Esophagus muscularis mucosa (tissue), 4 donors: ENCODE measurements at regions not wholly inside any gene's neighbourhood (a gene's known extent, or its start where the extent isn't known, plus 50 kb on each side); places are given as distances from the start of the nearest gene placed in this dataset.

Experiments used
- DNase-seq: peaks from one replicate; pipeline ENCODE4 v3.0.0-alpha.2; 2017; ENCODE audit errors: extremely low spot score
- H3K27ac ChIP-seq, 4 donors: fragments of 200-600 bp; sonication (generic); replicated peaks in 1 of 4; 1 replicate in 3 of 4; 2 replicates in 1 of 4; pipeline ENCODE4 v1.5.1; 2016 to 2019; ENCODE audit warnings: mild to moderate bottlenecking in 1 of 4
- H3K27me3 ChIP-seq, 4 donors: fragments of 200-600 bp; sonication (generic); one replicate each; pipeline versions ENCODE4 v1.5.1 to v1.6.0; 2016 to 2019
- H3K36me3 ChIP-seq, 4 donors: fragments of 200-600 bp; sonication (generic); one replicate each; pipeline ENCODE4 v1.5.1; 2016 to 2019
- H3K4me1 ChIP-seq, 4 donors: fragments of 200-600 bp; sonication (generic); one replicate each; pipeline ENCODE4 v1.5.1; 2016 to 2019
- H3K4me3 ChIP-seq, 4 donors: fragments of 200-600 bp; sonication (generic); 1 replicate in 2 of 4; 2 replicates in 2 of 4; pipeline ENCODE4 v1.5.1; 2016 to 2019; ENCODE audit warnings: mild to moderate bottlenecking in 4 of 4, moderate library complexity in 1 of 4
- H3K9me3 ChIP-seq, 4 donors: fragments of 200-600 bp; sonication (generic); 1 replicate in 3 of 4; 2 replicates in 1 of 4; pipeline ENCODE4 v1.5.1; 2016 to 2019
- CTCF ChIP-seq, 3 experiments: fragments of 200-600 bp in 2 of 3; fragments of 450-650 bp in 1 of 3; sonication (generic) in 2 of 3; IDR thresholded peaks; one replicate each; pipeline ENCODE4 v1.5.1; 2017 to 2019; ENCODE audit warnings: antibody characterized with exemption in 3 of 3, mild to moderate bottlenecking in 2 of 3, moderate library complexity in 1 of 3
- EP300 ChIP-seq: sonication (generic); formaldehyde crosslinking; IDR thresholded peaks from one replicate; pipeline ENCODE4 v1.6.1; 2017; ENCODE audit warnings: antibody characterized with exemption
- POLR2A ChIP-seq: fragments of 450-650 bp; IDR thresholded peaks from one replicate; pipeline ENCODE4 v1.6.1; 2017; ENCODE audit warnings: antibody characterized with exemption, moderate library complexity, mild to moderate bottlenecking, low read depth
- POLR2AphosphoS5 ChIP-seq, 2 donors: sonication (generic); formaldehyde crosslinking; IDR thresholded peaks; one replicate each; pipeline ENCODE4 v1.6.1; 2017; ENCODE audit warnings: antibody characterized with exemption in 2 of 2
- WGBS: methylation state at CpG from one replicate; pipeline ENCODE4 v1.1.5; 2018; 5-methylcytosine and 5-hydroxymethylcytosine counted together
- intact Hi-C: fragments of 100-400 bp; cut with DNase I; formaldehyde crosslinking; loops from one replicate; pipeline ENCODE4 v1.15.1; 2023

GRCh38 chr11:19328586-19329311, 88.0 kb upstream of the E2F8 start:
- Histone ChIP-seq H3K27ac (no peak overlapping the region), H3K27me3 (no peaks in the 10 kb centered on the region), H3K4me1 (no peaks in the 10 kb centered on the region), H3K36me3 (no peaks in the 10 kb centered on the region), H3K9me3 (no peaks in the 10 kb centered on the region), H3K4me3 (no peak overlapping the region)
- intact Hi-C loops, result no loop called here
- 75% methylated on average over 8 of the region's 8 CpGs for WGBS
- DNase-seq, result no peak
- TF ChIP-seq POLR2A, result no peak

GRCh38 chr11:19327280-19327679, 86.5 kb upstream of the E2F8 start:
- intact Hi-C loops, result no loop called here
- H3K4me3 ChIP-seq, result no peak overlapping the region
- H3K4me1 ChIP-seq, result no peaks in the 10 kb centered on the region
- no peaks in the 10 kb centered on the region for H3K9me3 ChIP-seq
- H3K36me3 ChIP-seq, result no peaks in the 10 kb centered on the region
- DNase-seq, result no peak
- H3K27me3 ChIP-seq, result no peaks in the 10 kb centered on the region
- no peak overlapping the region for H3K27ac ChIP-seq
- TF ChIP-seq POLR2AphosphoS5 (IDR thresholded peaks at IDR 0.05), result no peak
- TF ChIP-seq POLR2A, result no peak
- no peak for TF ChIP-seq EP300
- TF ChIP-seq CTCF (IDR thresholded peaks at IDR 0.05), result no peak
- 86% methylated on average over 3 of the region's 3 CpGs for WGBS

GRCh38 chr11:19326499-19326898, 85.8 kb upstream of the E2F8 start:
- intact Hi-C loops, result no loop called here

GRCh38 chr11:19323502-19323901, 82.8 kb upstream of the E2F8 start:
- no peak overlapping the region for H3K27ac ChIP-seq
- no peak for DNase-seq
- H3K27me3 ChIP-seq, result peaks cover 0 to 10% (median 0%) of the 10 kb centered on the region in 4 donors
- intact Hi-C loops, result no loop called here
- H3K4me3 ChIP-seq, result no peak overlapping the region
- H3K36me3 ChIP-seq, result no peaks in the 10 kb centered on the region
- H3K9me3 ChIP-seq, result no peaks in the 10 kb centered on the region
- TF ChIP-seq POLR2AphosphoS5 (IDR thresholded peaks at IDR 0.05) (no peak), CTCF (IDR thresholded peaks at IDR 0.05) (no peak), POLR2A (no peak), EP300 (no peak)
- peaks cover 0 to 3% (median 0%) of the 10 kb centered on the region in 4 donors for H3K4me1 ChIP-seq

More at GRCh38 chr11:19326499-19326898, 85.8 kb upstream of the E2F8 start:
- DNase-seq, result no peak
- no peak overlapping the region for H3K27ac ChIP-seq
- no peaks in the 10 kb centered on the region for H3K9me3 ChIP-seq
- no peaks in the 10 kb centered on the region for H3K36me3 ChIP-seq
- H3K4me3 ChIP-seq, result no peak overlapping the region
- no peaks in the 10 kb centered on the region for H3K4me1 ChIP-seq
- peak in 1 of 3 experiments; percentile 13 for TF ChIP-seq CTCF (IDR thresholded peaks at IDR 0.05)
- TF ChIP-seq POLR2AphosphoS5 (IDR thresholded peaks at IDR 0.05), result no peak
- 67% methylated on average over 1 of the region's 1 CpG for WGBS
- peaks cover 0 to 6% (median 0%) of the 10 kb centered on the region in 4 donors for H3K27me3 ChIP-seq

GRCh38 chr11:19321351-19321750, 80.6 kb upstream of the E2F8 start:
- TF ChIP-seq CTCF (IDR thresholded peaks at IDR 0.05) (no peak), EP300 (no peak), POLR2AphosphoS5 (IDR thresholded peaks at IDR 0.05) (no peak), POLR2A (no peak)
- Histone ChIP-seq H3K9me3 (no peaks in the 10 kb centered on the region), H3K27ac (no peak overlapping the region), H3K36me3 (no peaks in the 10 kb centered on the region), H3K4me1 (peaks cover 0 to 17% (median 9%) of the 10 kb centered on the region in 4 donors), H3K27me3 (peaks cover 0 to 10% (median 0%) of the 10 kb centered on the region in 4 donors), H3K4me3 (no peak overlapping the region)
- intact Hi-C loops, result no loop called here
- DNase-seq, result no peak
- 62% methylated on average over 2 of the region's 2 CpGs for WGBS
